Esophagus mucosa (tissue), 1 donor: ENCODE measurements at regions not wholly inside any gene's neighbourhood (a gene's known extent, or its start where the extent isn't known, plus 50 kb on each side); places are given as distances from the start of the nearest gene placed in this dataset.
"Not testable (repeated sequence)": the region's sequence is repeated elsewhere in the genome, so short reads cannot be mapped to it uniquely, and the experiment has no call there.

Source experiments
- ATAC-seq: fragments of 200-7000 bp; cut with Tn5 transposase; one replicate; pipeline ENCODE4 v1.9.1; 2020
- donor health status: DM: yes; HTN: yes; CAD: no.

- ATAC-seq: no peak
Measured at GRCh38 chr11:96447208-96448110, 57.6 kb downstream of the JRKL start.

GRCh38 chr11:96448225-96448624, 58.4 kb downstream of the JRKL start:
- no peak for ATAC-seq

GRCh38 chr11:96456111-96456510, 66.3 kb downstream of the JRKL start:
- ATAC-seq: no peak

- no peak for ATAC-seq
Measured at GRCh38 chr11:96459751-96460150, 69.9 kb downstream of the JRKL start.

GRCh38 chr11:96461871-96462270, 72.1 kb downstream of the JRKL start:
- no peak for ATAC-seq

GRCh38 chr11:96464700-96465307, 75.0 kb downstream of the JRKL start:
- peak; percentile 71 for ATAC-seq

- no peak for ATAC-seq
Measured at GRCh38 chr11:96465512-96465911, 75.7 kb downstream of the JRKL start.

GRCh38 chr11:96466607-96467006, 76.8 kb downstream of the JRKL start:
- ATAC-seq: no peak

GRCh38 chr11:96469776-96470175, 80.0 kb downstream of the JRKL start:
- ATAC-seq: no peak

- no peak for ATAC-seq
Measured at GRCh38 chr11:96470521-96470920, 80.7 kb downstream of the JRKL start.

GRCh38 chr11:96472085-96472484, 82.3 kb downstream of the JRKL start:
- ATAC-seq: no peak

GRCh38 chr11:96474263-96474662, 84.5 kb downstream of the JRKL start:
- peak; percentile 46 for ATAC-seq

GRCh38 chr11:96481204-96481603, 91.4 kb downstream of the JRKL start:
- ATAC-seq: no peak

- ATAC-seq: no peak
Measured at GRCh38 chr11:96481771-96482170, 92.0 kb downstream of the JRKL start.

GRCh38 chr11:96482193-96482592, 92.4 kb downstream of the JRKL start:
- no peak for ATAC-seq

GRCh38 chr11:96483374-96483955, 93.7 kb downstream of the JRKL start:
- ATAC-seq: no peak

GRCh38 chr11:96484361-96484760, 94.5 kb downstream of the JRKL start:
- no peak for ATAC-seq

- ATAC-seq: no peak
Measured at GRCh38 chr11:96486890-96487611, 97.2 kb downstream of the JRKL start.

- not testable (repeated sequence) for ATAC-seq
Measured at GRCh38 chr11:96488911-96489310, 99.1 kb downstream of the JRKL start.

- no peak for ATAC-seq
Measured at GRCh38 chr11:96500440-96500839, 110.6 kb downstream of the JRKL start.

- ATAC-seq: no peak
Measured at GRCh38 chr11:96506041-96506440, 116.2 kb downstream of the JRKL start.

- ATAC-seq: no peak
Measured at GRCh38 chr11:96506953-96507354, 117.1 kb downstream of the JRKL start.

- ATAC-seq: no peak
Measured at GRCh38 chr11:96508861-96509260, 119.0 kb downstream of the JRKL start.
